Hepatocyte (in vitro differentiated cells): ENCODE measurements at regions not wholly inside any gene's neighbourhood (a gene's known extent, or its start where the extent isn't known, plus 50 kb on each side); places are given as distances from the start of the nearest gene placed in this dataset.

Source experiments
- DNase-seq: peaks from one replicate; pipeline ENCODE4 v3.0.0-alpha.2; 2016; ENCODE audit warnings: low spot score
- H2AFZ ChIP-seq: fragments of 200-600 bp; sonication (generic); 2 replicates; pipeline ENCODE4 v1.6.0; 2016; ENCODE audit warnings: antibody characterized with exemption, mild to moderate bottlenecking
- H3K27ac ChIP-seq: fragments of 200-600 bp; sonication (generic); 2 replicates; pipeline ENCODE4 v1.5.1; 2016; ENCODE audit warnings: mild to moderate bottlenecking
- H3K27me3 ChIP-seq: fragments of 200-600 bp; sonication (generic); 2 replicates; pipeline ENCODE4 v1.6.1; 2016
- H3K36me3 ChIP-seq: fragments of 200-600 bp; sonication (generic); replicated peaks from 2 replicates; pipeline ENCODE4 v1.5.1; 2016; ENCODE audit warnings: low read depth; ENCODE audit not compliant: insufficient read depth
- H3K4me1 ChIP-seq: fragments of 200-600 bp; sonication (generic); 2 replicates; pipeline ENCODE4 v1.5.1; 2016; ENCODE audit warnings: mild to moderate bottlenecking, moderate library complexity; ENCODE audit not compliant: insufficient read depth
- H3K4me2 ChIP-seq: fragments of 200-600 bp; sonication (generic); 2 replicates; pipeline ENCODE4 v1.6.0; 2016
- H3K4me3 ChIP-seq: fragments of 200-600 bp; sonication (generic); 2 replicates; pipeline ENCODE4 v1.5.1; 2016; ENCODE audit warnings: mild to moderate bottlenecking
- H3K79me2 ChIP-seq: fragments of 200-600 bp; sonication (generic); 2 replicates; pipeline ENCODE4 v1.6.0; 2017; ENCODE audit warnings: mild to moderate bottlenecking
- H3K9me2 ChIP-seq: fragments of 200-600 bp; sonication (generic); replicated peaks from 2 replicates; pipeline ENCODE4 v1.6.0; 2017; ENCODE audit warnings: mild to moderate bottlenecking; ENCODE audit not compliant: insufficient read depth
- H3K9me3 ChIP-seq: fragments of 200-600 bp; sonication (generic); 2 replicates; pipeline ENCODE4 v1.5.1; 2016; ENCODE audit warnings: low read depth, mild to moderate bottlenecking
- H4K20me1 ChIP-seq: fragments of 200-600 bp; sonication (generic); 2 replicates; pipeline ENCODE4 v1.6.0; 2016; ENCODE audit warnings: mild to moderate bottlenecking; ENCODE audit not compliant: insufficient read depth, poor library complexity, severe bottlenecking
- EZH2 ChIP-seq: fragments of 200-600 bp; sonication (generic); IDR thresholded peaks from 2 replicates; pipeline ENCODE4 v1.6.1; 2016; ENCODE audit warnings: antibody characterized with exemption, mild to moderate bottlenecking, borderline replicate concordance
- EZH2phosphoT487 ChIP-seq: fragments of 200-600 bp; sonication (generic); IDR thresholded peaks from one replicate; pipeline ENCODE4 v1.6.1; 2018; ENCODE audit warnings: antibody characterized with exemption, mild to moderate bottlenecking, low read depth, moderate library complexity; ENCODE audit not compliant: unreplicated experiment, severe bottlenecking
- WGBS: methylation state at CpG from one replicate; pipeline ENCODE4 v1.1.6; 2016; ENCODE audit warnings: low lambda C conversion rate; ENCODE audit errors: missing lambda C conversion rate; 5-methylcytosine and 5-hydroxymethylcytosine counted together
- TF ChIP-seq, protein P1 (sequence below): fragments of 200-600 bp; sonication (generic); IDR thresholded peaks from 2 replicates; pipeline ENCODE4 v1.5.1; 2016; ENCODE audit warnings: antibody characterized with exemption, mild to moderate bottlenecking; ENCODE audit not compliant: poor library complexity

GRCh38 chr5:61744690-61745619 lies 412.9 kb downstream of the ZSWIM6 start:
- no peak overlapping the region for H3K4me2 ChIP-seq
- H2AFZ ChIP-seq = no peak overlapping the region
- H3K4me1 ChIP-seq = no peaks in the 10 kb centered on the region
- TF ChIP-seq, protein P1, sequence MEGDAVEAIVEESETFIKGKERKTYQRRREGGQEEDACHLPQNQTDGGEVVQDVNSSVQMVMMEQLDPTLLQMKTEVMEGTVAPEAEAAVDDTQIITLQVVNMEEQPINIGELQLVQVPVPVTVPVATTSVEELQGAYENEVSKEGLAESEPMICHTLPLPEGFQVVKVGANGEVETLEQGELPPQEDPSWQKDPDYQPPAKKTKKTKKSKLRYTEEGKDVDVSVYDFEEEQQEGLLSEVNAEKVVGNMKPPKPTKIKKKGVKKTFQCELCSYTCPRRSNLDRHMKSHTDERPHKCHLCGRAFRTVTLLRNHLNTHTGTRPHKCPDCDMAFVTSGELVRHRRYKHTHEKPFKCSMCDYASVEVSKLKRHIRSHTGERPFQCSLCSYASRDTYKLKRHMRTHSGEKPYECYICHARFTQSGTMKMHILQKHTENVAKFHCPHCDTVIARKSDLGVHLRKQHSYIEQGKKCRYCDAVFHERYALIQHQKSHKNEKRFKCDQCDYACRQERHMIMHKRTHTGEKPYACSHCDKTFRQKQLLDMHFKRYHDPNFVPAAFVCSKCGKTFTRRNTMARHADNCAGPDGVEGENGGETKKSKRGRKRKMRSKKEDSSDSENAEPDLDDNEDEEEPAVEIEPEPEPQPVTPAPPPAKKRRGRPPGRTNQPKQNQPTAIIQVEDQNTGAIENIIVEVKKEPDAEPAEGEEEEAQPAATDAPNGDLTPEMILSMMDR = no peak
- no peak for TF ChIP-seq EZH2phosphoT487
- TF ChIP-seq EZH2 = no peak
- no peak overlapping the region for H3K4me3 ChIP-seq
- H3K27ac ChIP-seq = no peak overlapping the region
- H3K27me3 ChIP-seq = no peaks in the 10 kb centered on the region
- 85% methylated on average over 21 of the region's 21 CpGs for WGBS
- no peaks in the 10 kb centered on the region for H3K79me2 ChIP-seq
- no peaks in the 10 kb centered on the region for H3K9me2 ChIP-seq
- no peaks in the 10 kb centered on the region for H4K20me1 ChIP-seq
- no peaks in the 10 kb centered on the region for H3K36me3 ChIP-seq
- no peak for DNase-seq
- H3K9me3 ChIP-seq = no peaks in the 10 kb centered on the region

GRCh38 chr5:61746831-61747575 lies 414.9 kb downstream of the ZSWIM6 start:
- Histone ChIP-seq H3K4me1 (no peaks in the 10 kb centered on the region), H3K9me3 (no peaks in the 10 kb centered on the region), H3K79me2 (no peaks in the 10 kb centered on the region), H3K4me2 (no peak overlapping the region), H4K20me1 (no peaks in the 10 kb centered on the region), H3K36me3 (no peaks in the 10 kb centered on the region), H2AFZ (no peak overlapping the region), H3K27ac (no peak overlapping the region), H3K4me3 (no peak overlapping the region), H3K9me2 (no peaks in the 10 kb centered on the region), H3K27me3 (no peaks in the 10 kb centered on the region)
- WGBS = 86% methylated on average over 7 of the region's 7 CpGs
- TF ChIP-seq, protein P1 = no peak
- TF ChIP-seq EZH2 = no peak
- TF ChIP-seq EZH2phosphoT487 = no peak
- no peak for DNase-seq

DNA sequence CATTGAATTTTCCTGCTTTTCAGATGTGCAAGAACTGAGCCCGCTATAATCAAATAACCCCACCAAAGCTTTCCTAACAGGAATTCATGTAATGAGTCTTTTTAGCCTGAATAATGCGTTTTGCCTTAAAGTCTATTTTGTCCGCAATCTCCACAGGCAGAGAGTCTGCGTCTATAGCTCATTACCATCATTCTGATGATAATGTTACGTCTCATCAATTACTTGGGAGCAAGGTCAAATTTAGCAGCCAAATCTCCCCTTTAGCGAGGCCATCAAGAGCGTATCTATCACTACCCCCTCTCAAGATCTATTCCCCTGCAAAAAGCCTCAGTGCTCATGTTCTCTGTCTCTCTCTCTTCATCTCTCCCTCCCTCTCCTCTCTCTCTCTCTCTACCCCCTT lies 416.1 kb downstream of the ZSWIM6 start:
- Histone ChIP-seq H3K4me2 (no peak overlapping the region), H3K9me2 (no peaks in the 10 kb centered on the region), H3K36me3 (no peaks in the 10 kb centered on the region), H3K9me3 (no peaks in the 10 kb centered on the region), H3K4me3 (no peak overlapping the region), H4K20me1 (no peaks in the 10 kb centered on the region), H3K27ac (no peak overlapping the region), H3K79me2 (no peaks in the 10 kb centered on the region), H3K27me3 (no peaks in the 10 kb centered on the region), H3K4me1 (no peaks in the 10 kb centered on the region), H2AFZ (no peak overlapping the region)
- TF ChIP-seq EZH2phosphoT487 = no peak
- TF ChIP-seq, protein P1 = no peak
- no peak for TF ChIP-seq EZH2
- WGBS = 97% methylated on average over 7 of the region's 7 CpGs
- DNase-seq = no peak
